ENCODE measurements at regions not wholly inside any gene's neighbourhood (a gene's known extent, or its start where the extent isn't known, plus 50 kb on each side); places are given as distances from the start of the nearest gene placed in this dataset.

DNA sequence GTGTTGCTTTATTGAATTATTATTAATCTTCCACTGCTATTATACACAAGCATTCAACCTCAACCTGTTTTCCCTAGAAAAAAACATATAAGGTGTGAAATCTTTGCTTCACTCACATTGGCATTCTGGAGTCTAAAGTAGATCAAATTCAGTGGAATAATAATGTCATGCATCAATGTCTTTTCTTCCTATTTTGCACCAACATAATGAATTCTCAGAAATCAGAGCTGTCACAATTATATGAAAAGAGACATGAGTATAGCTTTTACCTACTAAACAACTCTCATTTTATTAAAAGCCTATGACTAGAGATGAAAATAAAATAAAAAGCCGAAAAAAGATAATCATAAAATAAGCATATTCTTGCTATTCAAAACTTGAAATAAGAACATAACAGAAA lies 96.3 kb upstream of the QRFPR start:
- Histone ChIP-seq H3K4me1 (ENCODE audit: insufficient read depth, low read length, poor library complexity, severe bottlenecking) (no peaks in the 10 kb centered on the region), H4K20me1 (ENCODE audit: insufficient read depth, low read length) (no peaks in the 10 kb centered on the region), H3K9me3 (ENCODE audit: low read length) (no peaks in the 10 kb centered on the region), H3K36me3 (ENCODE audit: insufficient read depth, low read length) (no peaks in the 10 kb centered on the region), H3K79me2 (ENCODE audit: insufficient read depth, low read depth, low read length) (no peaks in the 10 kb centered on the region), H3K27ac (ENCODE audit: low read depth, low read length, poor library complexity, severe bottlenecking) (no peak overlapping the region), H2AFZ (ENCODE audit: low read length) (no peak overlapping the region), H3K4me2 (ENCODE audit: low read length) (no peak overlapping the region), H3K4me3 (ENCODE audit: low read depth, low read length, poor library complexity, severe bottlenecking) (no peak overlapping the region), H3K9me2 (ENCODE audit: insufficient read depth, low read length) (no peaks in the 10 kb centered on the region)
- POLR2A ChIA-PET = no interaction called here
- TF ChIP-seq, protein P1, sequence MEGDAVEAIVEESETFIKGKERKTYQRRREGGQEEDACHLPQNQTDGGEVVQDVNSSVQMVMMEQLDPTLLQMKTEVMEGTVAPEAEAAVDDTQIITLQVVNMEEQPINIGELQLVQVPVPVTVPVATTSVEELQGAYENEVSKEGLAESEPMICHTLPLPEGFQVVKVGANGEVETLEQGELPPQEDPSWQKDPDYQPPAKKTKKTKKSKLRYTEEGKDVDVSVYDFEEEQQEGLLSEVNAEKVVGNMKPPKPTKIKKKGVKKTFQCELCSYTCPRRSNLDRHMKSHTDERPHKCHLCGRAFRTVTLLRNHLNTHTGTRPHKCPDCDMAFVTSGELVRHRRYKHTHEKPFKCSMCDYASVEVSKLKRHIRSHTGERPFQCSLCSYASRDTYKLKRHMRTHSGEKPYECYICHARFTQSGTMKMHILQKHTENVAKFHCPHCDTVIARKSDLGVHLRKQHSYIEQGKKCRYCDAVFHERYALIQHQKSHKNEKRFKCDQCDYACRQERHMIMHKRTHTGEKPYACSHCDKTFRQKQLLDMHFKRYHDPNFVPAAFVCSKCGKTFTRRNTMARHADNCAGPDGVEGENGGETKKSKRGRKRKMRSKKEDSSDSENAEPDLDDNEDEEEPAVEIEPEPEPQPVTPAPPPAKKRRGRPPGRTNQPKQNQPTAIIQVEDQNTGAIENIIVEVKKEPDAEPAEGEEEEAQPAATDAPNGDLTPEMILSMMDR (conservative IDR thresholded peaks at IDR 0.05; ENCODE audit: low read length) = no peak
- TF ChIP-seq EZH2phosphoT487 (IDR thresholded peaks at IDR 0.05; ENCODE audit: borderline replicate concordance, low read depth, low read length) = no peak
- intact Hi-C loops (cut with micrococcal nuclease; ENCODE audit: unreplicated experiment) = no loop called here
- CTCF ChIA-PET (ENCODE audit: unreplicated experiment) = interaction anchor here (1.1 kb wide), 1 partner anchor 15 kb away, joined by 3 read pairs; no protein-coding TSS in a partner anchor
- no TSS peak for BruUV-seq (replicated peaks)
- DNase-seq (ENCODE audit: low spot score) = no peak

DNA sequence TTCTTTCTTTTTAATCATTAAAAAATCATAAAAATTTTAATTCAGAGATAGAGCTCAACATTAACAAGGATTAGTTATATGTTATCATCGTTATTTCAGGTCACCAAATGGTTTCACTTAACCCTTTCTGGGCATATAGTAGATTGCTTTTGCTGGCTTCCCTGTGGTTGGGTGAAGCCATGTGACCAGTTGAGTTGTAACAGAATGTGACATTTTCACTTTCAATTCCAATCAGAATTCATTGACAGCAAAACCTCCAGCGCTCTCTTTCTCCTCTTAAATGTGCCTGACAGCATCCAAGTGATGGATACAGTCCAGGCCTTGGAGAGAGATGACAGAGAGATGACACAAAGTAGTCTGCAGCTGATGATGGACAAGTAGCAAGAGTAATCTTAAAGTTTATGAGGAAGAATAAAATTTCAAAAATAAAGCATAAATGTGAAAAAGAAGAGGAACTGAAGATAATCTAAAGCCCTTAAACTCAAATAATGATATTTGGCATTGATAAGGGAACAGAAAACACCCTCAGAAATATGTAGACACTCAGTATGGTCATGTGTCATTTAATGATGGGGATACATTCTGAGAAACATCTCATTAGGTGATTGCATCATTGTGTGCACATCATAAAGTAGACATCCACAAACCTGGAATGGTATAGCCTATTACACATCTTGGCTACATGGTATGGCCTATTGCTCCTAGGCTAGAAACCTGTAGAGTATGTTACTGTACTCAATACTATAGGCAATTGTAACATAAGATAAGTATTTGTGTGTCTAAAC lies 92.3 kb upstream of the QRFPR start:
- H3K4me1 ChIP-seq (ENCODE audit: insufficient read depth, low read length, poor library complexity, severe bottlenecking) = no peaks in the 10 kb centered on the region
- no peak overlapping the region for H2AFZ ChIP-seq (ENCODE audit: low read length)
- H3K9me2 ChIP-seq (ENCODE audit: insufficient read depth, low read length) = no peaks in the 10 kb centered on the region
- POLR2A ChIA-PET = interaction anchor here (0.6 to 1.0 kb wide), 3 partner anchors 10 to 335 kb away, joined by 3 to 4 read pairs (median 3); no protein-coding TSS in a partner anchor
- no peaks in the 10 kb centered on the region for H3K9me3 ChIP-seq (ENCODE audit: low read length)
- CTCF ChIA-PET (ENCODE audit: unreplicated experiment) = no interaction called here
- TF ChIP-seq, protein P1 (conservative IDR thresholded peaks at IDR 0.05; ENCODE audit: low read length) = no peak
- no peak for TF ChIP-seq EZH2phosphoT487 (IDR thresholded peaks at IDR 0.05; ENCODE audit: borderline replicate concordance, low read depth, low read length)
- intact Hi-C loops (cut with micrococcal nuclease; ENCODE audit: unreplicated experiment) = no loop called here
- BruUV-seq (replicated peaks) = no TSS peak
- H4K20me1 ChIP-seq (ENCODE audit: insufficient read depth, low read length) = no peaks in the 10 kb centered on the region
- H3K27ac ChIP-seq (ENCODE audit: low read depth, low read length, poor library complexity, severe bottlenecking) = no peak overlapping the region
- no peak overlapping the region for H3K4me2 ChIP-seq (ENCODE audit: low read length)
- H3K4me3 ChIP-seq (ENCODE audit: low read depth, low read length, poor library complexity, severe bottlenecking) = no peak overlapping the region
- no peaks in the 10 kb centered on the region for H3K36me3 ChIP-seq (ENCODE audit: insufficient read depth, low read length)
- no peak for DNase-seq (ENCODE audit: low spot score)
- no peaks in the 10 kb centered on the region for H3K79me2 ChIP-seq (ENCODE audit: insufficient read depth, low read depth, low read length)

DNA sequence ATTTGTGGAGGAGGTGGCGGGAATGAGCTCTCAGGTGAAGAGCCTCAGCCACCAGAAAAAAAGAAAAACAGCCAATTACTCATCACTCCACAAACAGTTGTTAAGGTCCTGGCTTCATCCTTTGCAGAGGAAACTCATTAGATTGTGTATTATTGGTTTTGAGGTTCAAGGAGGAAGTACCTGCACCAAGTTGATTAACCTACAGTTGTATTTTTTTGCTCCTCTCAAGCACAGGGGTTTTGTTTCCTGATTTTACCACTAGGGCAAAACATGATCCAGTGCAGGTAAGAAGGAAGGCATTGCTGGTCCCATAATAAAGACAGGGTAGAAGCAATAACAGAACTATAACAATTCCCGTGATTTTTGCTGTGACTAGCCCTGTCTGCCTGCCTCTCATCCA lies 84.0 kb upstream of the QRFPR start:
- H4K20me1 ChIP-seq (ENCODE audit: insufficient read depth, low read length) = no peaks in the 10 kb centered on the region
- DNase-seq (ENCODE audit: low spot score) = no peak
- no peaks in the 10 kb centered on the region for H3K9me2 ChIP-seq (ENCODE audit: insufficient read depth, low read length)
- no peaks in the 10 kb centered on the region for H3K4me1 ChIP-seq (ENCODE audit: insufficient read depth, low read length, poor library complexity, severe bottlenecking)
- no peaks in the 10 kb centered on the region for H3K36me3 ChIP-seq (ENCODE audit: insufficient read depth, low read length)
- no peak overlapping the region for H3K4me3 ChIP-seq (ENCODE audit: low read depth, low read length, poor library complexity, severe bottlenecking)
- CTCF ChIA-PET (ENCODE audit: unreplicated experiment) = no interaction called here
- TF ChIP-seq EZH2phosphoT487 (IDR thresholded peaks at IDR 0.05; ENCODE audit: borderline replicate concordance, low read depth, low read length) = no peak
- TF ChIP-seq, protein P1 (conservative IDR thresholded peaks at IDR 0.05; ENCODE audit: low read length) = no peak
- no TSS peak for BruUV-seq (replicated peaks)
- H3K27ac ChIP-seq (ENCODE audit: low read depth, low read length, poor library complexity, severe bottlenecking) = no peak overlapping the region
- H3K9me3 ChIP-seq (ENCODE audit: low read length) = no peaks in the 10 kb centered on the region
- no peaks in the 10 kb centered on the region for H3K79me2 ChIP-seq (ENCODE audit: insufficient read depth, low read depth, low read length)
- H2AFZ ChIP-seq (ENCODE audit: low read length) = no peak overlapping the region
- POLR2A ChIA-PET = interaction anchor here (1.2 kb wide), 1 partner anchor 9 kb away, joined by 3 read pairs; no protein-coding TSS in a partner anchor
- intact Hi-C loops (cut with micrococcal nuclease; ENCODE audit: unreplicated experiment) = loop anchor here (10.0 kb wide), 1 partner anchor 260 kb away; no protein-coding TSS in a partner anchor
- no peak overlapping the region for H3K4me2 ChIP-seq (ENCODE audit: low read length)

Data from OCI-LY7 (cell line).